Body of pancreas (tissue), 4 donors: ENCODE measurements at regions not wholly inside any gene's neighbourhood (a gene's known extent, or its start where the extent isn't known, plus 50 kb on each side); places are given as distances from the start of the nearest gene placed in this dataset.

ENCODE experiments used
- POLR2A ChIP-seq, 3 donors: fragments of 450-650 bp; IDR thresholded peaks; one replicate each; pipeline ENCODE4 v1.6.1; 2016; ENCODE audit warnings: antibody characterized with exemption in 3 of 3, mild to moderate bottlenecking in 2 of 3
- TF ChIP-seq, protein P1 (sequence below), 7 experiments: fragments of 450-650 bp in 4 of 7; fragments of 200-600 bp in 3 of 7; sonication (generic) in 3 of 7; IDR thresholded peaks; one replicate each; pipeline ENCODE4 v1.5.1; 2016 to 2019; ENCODE audit warnings: antibody characterized with exemption in 7 of 7

DNA sequence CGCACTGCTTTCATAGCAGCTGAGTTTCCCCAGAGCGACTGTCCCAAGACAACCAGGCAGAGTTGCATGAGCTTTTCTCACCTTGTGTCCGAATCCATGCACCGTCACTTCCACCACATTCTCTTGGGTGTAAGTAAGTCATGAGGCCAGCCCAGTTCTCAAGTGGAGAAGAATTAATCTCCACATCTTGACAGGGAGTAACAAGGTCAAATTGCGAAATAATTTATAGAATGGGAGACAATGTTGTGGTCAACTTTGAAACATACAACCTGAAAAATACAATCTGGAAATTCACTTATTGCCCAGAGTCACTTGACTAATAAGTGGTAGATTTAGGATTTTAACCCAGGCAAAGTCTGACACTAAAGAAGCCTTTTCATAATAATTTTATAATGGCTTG lies 123.7 kb downstream of the UFM1 start:
- TF ChIP-seq, protein P1, sequence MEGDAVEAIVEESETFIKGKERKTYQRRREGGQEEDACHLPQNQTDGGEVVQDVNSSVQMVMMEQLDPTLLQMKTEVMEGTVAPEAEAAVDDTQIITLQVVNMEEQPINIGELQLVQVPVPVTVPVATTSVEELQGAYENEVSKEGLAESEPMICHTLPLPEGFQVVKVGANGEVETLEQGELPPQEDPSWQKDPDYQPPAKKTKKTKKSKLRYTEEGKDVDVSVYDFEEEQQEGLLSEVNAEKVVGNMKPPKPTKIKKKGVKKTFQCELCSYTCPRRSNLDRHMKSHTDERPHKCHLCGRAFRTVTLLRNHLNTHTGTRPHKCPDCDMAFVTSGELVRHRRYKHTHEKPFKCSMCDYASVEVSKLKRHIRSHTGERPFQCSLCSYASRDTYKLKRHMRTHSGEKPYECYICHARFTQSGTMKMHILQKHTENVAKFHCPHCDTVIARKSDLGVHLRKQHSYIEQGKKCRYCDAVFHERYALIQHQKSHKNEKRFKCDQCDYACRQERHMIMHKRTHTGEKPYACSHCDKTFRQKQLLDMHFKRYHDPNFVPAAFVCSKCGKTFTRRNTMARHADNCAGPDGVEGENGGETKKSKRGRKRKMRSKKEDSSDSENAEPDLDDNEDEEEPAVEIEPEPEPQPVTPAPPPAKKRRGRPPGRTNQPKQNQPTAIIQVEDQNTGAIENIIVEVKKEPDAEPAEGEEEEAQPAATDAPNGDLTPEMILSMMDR (IDR thresholded peaks at IDR 0.05) = no peak
- no peak for TF ChIP-seq POLR2A (IDR thresholded peaks at IDR 0.05)
